ENCODE measurements at regions not wholly inside any gene's neighbourhood (a gene's known extent, or its start where the extent isn't known, plus 50 kb on each side); places are given as distances from the start of the nearest gene placed in this dataset.

GRCh38 chr15:46576646-46577395, 942.0 kb downstream of the SQOR start:
- no peak for DNase-seq

- DNase-seq = no peak
Measured at GRCh38 chr15:46577767-46578166, 942.9 kb downstream of the SQOR start.

GRCh38 chr15:46580487-46580886, 945.7 kb downstream of the SQOR start:
- DNase-seq = no peak

- DNase-seq = no peak
Measured at GRCh38 chr15:46580924-46581323, 946.1 kb downstream of the SQOR start.

GRCh38 chr15:46589088-46589487, 954.3 kb downstream of the SQOR start:
- DNase-seq = no peak

GRCh38 chr15:46591462-46591861, 956.6 kb downstream of the SQOR start:
- DNase-seq = no peak

GRCh38 chr15:46595016-46595415, 960.2 kb downstream of the SQOR start:
- no peak for DNase-seq

GRCh38 chr15:46607077-46607476, 972.2 kb downstream of the SQOR start:
- no peak for DNase-seq

- no peak for DNase-seq
Measured at GRCh38 chr15:46616033-46616432, 981.2 kb downstream of the SQOR start.

- no peak for DNase-seq
Measured at GRCh38 chr15:46617507-46617906, 982.7 kb downstream of the SQOR start.

- DNase-seq = no peak
Measured at GRCh38 chr15:46618984-46619383, 984.2 kb downstream of the SQOR start.

- no peak for DNase-seq
Measured at GRCh38 chr15:46620392-46621013, 985.7 kb downstream of the SQOR start.

- no peak for DNase-seq
Measured at GRCh38 chr15:46622851-46623250, 988.0 kb downstream of the SQOR start.

- no peak for DNase-seq
Measured at GRCh38 chr15:46636206-46636605, 1001.4 kb downstream of the SQOR start.

- no peak for DNase-seq
Measured at GRCh38 chr15:46644501-46645481, 1010.0 kb downstream of the SQOR start.

- DNase-seq = no peak
Measured at GRCh38 chr15:46646490-46646889, 1011.7 kb downstream of the SQOR start.

- DNase-seq = no peak
Measured at GRCh38 chr15:46647046-46647445, 1012.2 kb downstream of the SQOR start.

- no peak for DNase-seq
Measured at GRCh38 chr15:46652266-46652665, 1017.4 kb downstream of the SQOR start.

- DNase-seq = no peak
Measured at GRCh38 chr15:46654993-46655392, 1020.2 kb downstream of the SQOR start.

- DNase-seq = no peak
Measured at GRCh38 chr15:46660096-46660842, 1025.4 kb downstream of the SQOR start.

GRCh38 chr15:46670258-46670657, 1035.4 kb downstream of the SQOR start:
- no peak for DNase-seq

- DNase-seq = no peak
Measured at GRCh38 chr15:46671336-46671735, 1036.5 kb downstream of the SQOR start.

- no peak for DNase-seq
Measured at GRCh38 chr15:46672041-46672440, 1037.2 kb downstream of the SQOR start.
